OCI-LY3 (cell line): ENCODE measurements at regions not wholly inside any gene's neighbourhood (a gene's known extent, or its start where the extent isn't known, plus 50 kb on each side); places are given as distances from the start of the nearest gene placed in this dataset.

Source experiments
- H2AFZ ChIP-seq: fragments of 200-600, 300-600 bp; shearing (Covaris generic); 2 replicates; pipeline ENCODE4 v1.6.0; 2014; ENCODE audit warnings: antibody characterized with exemption, low read depth, low read length
- H3K27ac ChIP-seq: fragments of 200-600, 300-600 bp; sonication (generic); 2 replicates; pipeline ENCODE4 v1.5.1; 2014; ENCODE audit warnings: mild to moderate bottlenecking, low read length, moderate library complexity, mixed read lengths
- H3K27me3 ChIP-seq: fragments of 200-600, 300-600 bp; sonication (generic); 2 replicates; pipeline ENCODE4 v1.6.1; 2014; ENCODE audit warnings: low read depth, low read length, mixed read lengths
- H3K36me3 ChIP-seq: fragments of 200-600, 300-600 bp; sonication (generic); replicated peaks from 2 replicates; pipeline ENCODE3; 2014; ENCODE audit warnings: low read depth, low read length, mixed read lengths
- H3K4me1 ChIP-seq: fragments of 300-600, 200-600 bp; sonication (generic); 2 replicates; pipeline ENCODE4 v1.6.1; 2014; ENCODE audit warnings: low read length, mixed read lengths
- H3K4me2 ChIP-seq: fragments of 200-600, 300-600 bp; sonication (generic); 2 replicates; pipeline ENCODE4 v1.6.1; 2014; ENCODE audit warnings: low read length, mixed read lengths
- H3K4me3 ChIP-seq: fragments of 300-600, 200-600 bp; sonication (generic); 2 replicates; pipeline ENCODE4 v1.5.1; 2014; ENCODE audit warnings: antibody characterized with exemption, mild to moderate bottlenecking, low read length, moderate library complexity
- H3K79me2 ChIP-seq: fragments of 300-600, 200-600 bp; shearing (Covaris generic); 2 replicates; pipeline ENCODE4 v1.6.1; 2014; ENCODE audit warnings: mild to moderate bottlenecking, low read length, mixed read lengths
- H3K9ac ChIP-seq: fragments of 300-600, 200-600 bp; shearing (Covaris generic); 2 replicates; pipeline ENCODE4 v1.6.0; 2014; ENCODE audit warnings: mild to moderate bottlenecking, low read length, moderate library complexity
- H3K9me3 ChIP-seq: fragments of 200-600, 300-600 bp; shearing (Covaris generic); 2 replicates; pipeline ENCODE4 v1.6.1; 2014; ENCODE audit warnings: low read length, mixed read lengths; ENCODE audit not compliant: insufficient read depth
- H4K20me1 ChIP-seq: fragments of 200-600, 300-600 bp; sonication (generic); 2 replicates; pipeline ENCODE4 v1.6.1; 2016; ENCODE audit warnings: low read length, mixed read lengths; ENCODE audit not compliant: insufficient read depth
- EZH2phosphoT487 ChIP-seq: fragments of 200-600 bp; shearing (Covaris generic); IDR thresholded peaks from 2 replicates; pipeline ENCODE4 v1.6.1; 2018; ENCODE audit warnings: antibody characterized with exemption, mixed run types, low read depth
- TF ChIP-seq, protein P1 (sequence below): fragments of 200-600, 300-600 bp; sonication (generic); IDR thresholded peaks from 2 replicates; pipeline ENCODE4 v1.5.1; 2014; ENCODE audit warnings: antibody characterized with exemption, low read length, low read depth

DNA sequence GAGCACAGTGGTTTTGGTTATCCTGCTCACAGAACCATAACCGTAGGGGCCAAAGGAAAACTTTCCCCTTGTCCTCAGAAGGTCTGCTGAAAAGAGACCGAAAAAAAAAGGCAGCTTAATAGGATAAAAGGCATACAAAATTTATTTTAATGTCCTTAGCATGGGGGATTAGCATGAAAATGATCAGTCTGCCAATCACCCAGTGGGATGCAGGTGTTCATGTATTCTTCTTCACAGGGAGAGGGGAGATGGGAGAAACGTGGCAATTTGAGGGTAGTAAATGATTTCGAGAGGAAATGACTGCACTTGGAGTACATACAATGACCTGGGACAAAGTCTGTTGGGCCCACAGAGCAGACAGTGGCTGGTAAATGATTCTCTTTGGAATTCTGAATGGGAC is 194.0 kb downstream of the AJAP1 start:
- no peaks in the 10 kb centered on the region for H3K9me3 ChIP-seq
- no peak overlapping the region for H2AFZ ChIP-seq
- no peak overlapping the region for H3K9ac ChIP-seq
- TF ChIP-seq EZH2phosphoT487 = no peak
- TF ChIP-seq, protein P1, sequence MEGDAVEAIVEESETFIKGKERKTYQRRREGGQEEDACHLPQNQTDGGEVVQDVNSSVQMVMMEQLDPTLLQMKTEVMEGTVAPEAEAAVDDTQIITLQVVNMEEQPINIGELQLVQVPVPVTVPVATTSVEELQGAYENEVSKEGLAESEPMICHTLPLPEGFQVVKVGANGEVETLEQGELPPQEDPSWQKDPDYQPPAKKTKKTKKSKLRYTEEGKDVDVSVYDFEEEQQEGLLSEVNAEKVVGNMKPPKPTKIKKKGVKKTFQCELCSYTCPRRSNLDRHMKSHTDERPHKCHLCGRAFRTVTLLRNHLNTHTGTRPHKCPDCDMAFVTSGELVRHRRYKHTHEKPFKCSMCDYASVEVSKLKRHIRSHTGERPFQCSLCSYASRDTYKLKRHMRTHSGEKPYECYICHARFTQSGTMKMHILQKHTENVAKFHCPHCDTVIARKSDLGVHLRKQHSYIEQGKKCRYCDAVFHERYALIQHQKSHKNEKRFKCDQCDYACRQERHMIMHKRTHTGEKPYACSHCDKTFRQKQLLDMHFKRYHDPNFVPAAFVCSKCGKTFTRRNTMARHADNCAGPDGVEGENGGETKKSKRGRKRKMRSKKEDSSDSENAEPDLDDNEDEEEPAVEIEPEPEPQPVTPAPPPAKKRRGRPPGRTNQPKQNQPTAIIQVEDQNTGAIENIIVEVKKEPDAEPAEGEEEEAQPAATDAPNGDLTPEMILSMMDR = no peak
- H3K4me3 ChIP-seq = no peak overlapping the region
- H3K4me2 ChIP-seq = no peak overlapping the region
- H3K27me3 ChIP-seq = peaks cover 5% of the 10 kb centered on the region; the same call in 1 of the 2 replicates
- H3K79me2 ChIP-seq = no peaks in the 10 kb centered on the region
- no peaks in the 10 kb centered on the region for H3K36me3 ChIP-seq
- H3K4me1 ChIP-seq = peaks cover 4% of the 10 kb centered on the region; the same call in 1 of the 2 replicates
- H3K27ac ChIP-seq = no peak overlapping the region
- no peaks in the 10 kb centered on the region for H4K20me1 ChIP-seq

DNA sequence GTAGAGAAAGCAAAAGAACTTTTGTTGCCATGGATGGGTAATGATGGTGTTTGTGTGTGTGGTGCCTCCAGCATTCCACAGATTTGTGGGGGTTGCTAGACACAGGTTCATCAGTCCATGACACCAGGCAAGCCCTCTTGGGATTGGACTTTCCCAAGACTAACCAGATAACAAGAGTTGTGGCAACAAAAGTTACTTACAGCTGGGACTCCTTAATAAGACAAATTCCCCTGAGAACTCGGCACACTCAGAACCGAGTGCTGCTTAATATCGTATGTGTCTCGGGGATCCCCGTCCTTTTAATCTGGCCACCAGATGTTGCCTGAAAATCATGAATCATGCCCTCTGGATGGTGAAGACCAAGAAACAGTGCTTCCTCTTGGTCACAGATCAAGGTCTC is 193.3 kb downstream of the AJAP1 start:
- H4K20me1 ChIP-seq = no peaks in the 10 kb centered on the region
- no peaks in the 10 kb centered on the region for H3K36me3 ChIP-seq
- peaks cover 5% of the 10 kb centered on the region; the same call in 1 of the 2 replicates for H3K27me3 ChIP-seq
- H2AFZ ChIP-seq = no peak overlapping the region
- TF ChIP-seq, protein P1 = no peak
- TF ChIP-seq EZH2phosphoT487 = no peak
- no peak overlapping the region for H3K9ac ChIP-seq
- H3K4me1 ChIP-seq = no peaks in the 10 kb centered on the region
- H3K4me2 ChIP-seq = no peak overlapping the region
- H3K27ac ChIP-seq = no peak overlapping the region
- H3K9me3 ChIP-seq = no peaks in the 10 kb centered on the region
- no peak overlapping the region for H3K4me3 ChIP-seq
- no peaks in the 10 kb centered on the region for H3K79me2 ChIP-seq
